ENCODE measurements at regions not wholly inside any gene's neighbourhood (a gene's known extent, or its start where the extent isn't known, plus 50 kb on each side); places are given as distances from the start of the nearest gene placed in this dataset.

DNA sequence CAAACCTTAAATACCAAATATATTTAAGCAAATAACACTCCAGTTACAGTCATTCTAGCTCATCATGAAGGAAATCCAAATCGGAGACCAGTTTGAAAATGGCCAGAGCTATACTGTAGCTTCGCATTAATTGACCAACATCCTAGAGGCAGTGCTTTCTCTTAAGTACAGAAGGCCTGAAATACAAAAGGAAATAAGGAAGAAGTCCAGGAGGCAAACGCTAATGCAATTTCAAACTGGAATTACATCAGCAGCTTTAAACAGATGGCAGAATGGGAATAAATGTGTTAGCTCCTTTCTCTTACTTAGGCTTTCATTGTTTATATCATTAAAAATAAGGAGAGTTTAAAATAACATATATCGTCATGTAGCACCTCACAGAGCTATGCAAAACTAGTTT, 197.0 kb downstream of the SEC61B start:
- 78% methylated on average over 4 of the region's 4 CpGs for WGBS
- no peak for DNase-seq (ENCODE audit: low spot score)
- Histone ChIP-seq H3K36me3 (no peaks in the 10 kb centered on the region), H3K27ac (no peak overlapping the region), H3K4me3 (no peak overlapping the region), H3K4me1 (replicated peaks) (no peaks in the 10 kb centered on the region), H3K9me3 (no peaks in the 10 kb centered on the region), H3K27me3 (replicated peaks; ENCODE audit: insufficient read depth) (no peaks in the 10 kb centered on the region)
- TF ChIP-seq POLR2A (IDR thresholded peaks at IDR 0.05) = no peak
- TF ChIP-seq, protein P1, sequence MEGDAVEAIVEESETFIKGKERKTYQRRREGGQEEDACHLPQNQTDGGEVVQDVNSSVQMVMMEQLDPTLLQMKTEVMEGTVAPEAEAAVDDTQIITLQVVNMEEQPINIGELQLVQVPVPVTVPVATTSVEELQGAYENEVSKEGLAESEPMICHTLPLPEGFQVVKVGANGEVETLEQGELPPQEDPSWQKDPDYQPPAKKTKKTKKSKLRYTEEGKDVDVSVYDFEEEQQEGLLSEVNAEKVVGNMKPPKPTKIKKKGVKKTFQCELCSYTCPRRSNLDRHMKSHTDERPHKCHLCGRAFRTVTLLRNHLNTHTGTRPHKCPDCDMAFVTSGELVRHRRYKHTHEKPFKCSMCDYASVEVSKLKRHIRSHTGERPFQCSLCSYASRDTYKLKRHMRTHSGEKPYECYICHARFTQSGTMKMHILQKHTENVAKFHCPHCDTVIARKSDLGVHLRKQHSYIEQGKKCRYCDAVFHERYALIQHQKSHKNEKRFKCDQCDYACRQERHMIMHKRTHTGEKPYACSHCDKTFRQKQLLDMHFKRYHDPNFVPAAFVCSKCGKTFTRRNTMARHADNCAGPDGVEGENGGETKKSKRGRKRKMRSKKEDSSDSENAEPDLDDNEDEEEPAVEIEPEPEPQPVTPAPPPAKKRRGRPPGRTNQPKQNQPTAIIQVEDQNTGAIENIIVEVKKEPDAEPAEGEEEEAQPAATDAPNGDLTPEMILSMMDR (IDR thresholded peaks at IDR 0.05) = no peak
- TF ChIP-seq POLR2AphosphoS5 (IDR thresholded peaks at IDR 0.05) = no peak
- intact Hi-C loops (cut with DNase I) = no loop called here

GRCh38 chr9:99421369-99421768, 199.3 kb downstream of the SEC61B start:
- H3K27ac ChIP-seq = no peak overlapping the region
- intact Hi-C loops (cut with DNase I) = no loop called here
- no peak for DNase-seq (ENCODE audit: low spot score)
- H3K27me3 ChIP-seq (replicated peaks; ENCODE audit: insufficient read depth) = no peaks in the 10 kb centered on the region
- H3K9me3 ChIP-seq = no peaks in the 10 kb centered on the region
- 53% methylated on average over 4 of the region's 4 CpGs for WGBS
- H3K4me1 ChIP-seq (replicated peaks) = no peaks in the 10 kb centered on the region
- H3K36me3 ChIP-seq = no peaks in the 10 kb centered on the region
- H3K4me3 ChIP-seq = no peak overlapping the region
- no peak for TF ChIP-seq POLR2AphosphoS5 (IDR thresholded peaks at IDR 0.05)
- TF ChIP-seq, protein P1 (IDR thresholded peaks at IDR 0.05) = no peak
- TF ChIP-seq POLR2A (IDR thresholded peaks at IDR 0.05) = no peak

- no peaks in the 10 kb centered on the region for H3K36me3 ChIP-seq
- TF ChIP-seq POLR2AphosphoS5 (IDR thresholded peaks at IDR 0.05) = no peak
- intact Hi-C loops (cut with DNase I) = no loop called here
- H3K9me3 ChIP-seq = no peaks in the 10 kb centered on the region
- H3K27me3 ChIP-seq (replicated peaks; ENCODE audit: insufficient read depth) = no peaks in the 10 kb centered on the region
- no peak overlapping the region for H3K27ac ChIP-seq
- DNase-seq (ENCODE audit: low spot score) = no peak
- H3K4me1 ChIP-seq (replicated peaks) = no peaks in the 10 kb centered on the region
- no peak overlapping the region for H3K4me3 ChIP-seq
These were observed 203.0 kb downstream of the SEC61B start for GRCh38 chr9:99425124-99425523.

- Histone ChIP-seq H3K27me3 (replicated peaks; ENCODE audit: insufficient read depth) (no peaks in the 10 kb centered on the region), H3K36me3 (no peaks in the 10 kb centered on the region), H3K9me3 (no peaks in the 10 kb centered on the region), H3K4me1 (replicated peaks) (no peaks in the 10 kb centered on the region), H3K4me3 (no peak overlapping the region), H3K27ac (no peak overlapping the region)
- intact Hi-C loops (cut with DNase I) = no loop called here
- TF ChIP-seq POLR2AphosphoS5 (IDR thresholded peaks at IDR 0.05) (no peak), POLR2A (IDR thresholded peaks at IDR 0.05) (no peak)
- TF ChIP-seq, protein P1 (IDR thresholded peaks at IDR 0.05) = no peak
- 13% methylated on average over 1 of the region's 1 CpG for WGBS
- DNase-seq (ENCODE audit: low spot score) = no peak
These were observed 204.1 kb downstream of the SEC61B start for GRCh38 chr9:99425923-99426842.

DNA sequence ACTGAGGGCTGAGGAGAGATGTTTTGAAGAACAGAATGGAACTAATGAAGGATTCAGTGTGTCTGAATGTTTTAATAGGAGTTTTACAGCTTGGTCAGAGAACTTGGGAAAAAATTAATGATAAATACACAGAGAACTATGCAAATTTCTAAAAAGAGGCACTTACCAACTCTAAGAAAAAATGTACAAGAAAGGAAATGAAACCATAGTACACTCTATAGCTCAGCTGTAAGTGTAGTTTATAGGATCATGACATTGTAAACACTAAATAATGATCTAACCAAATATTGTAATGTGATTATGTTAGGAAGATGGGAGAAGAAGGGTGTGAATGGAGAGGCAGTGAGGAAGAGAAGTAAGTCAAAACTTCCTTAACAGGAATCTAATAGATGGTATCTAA, 205.2 kb downstream of the SEC61B start:
- Histone ChIP-seq H3K4me1 (replicated peaks) (no peaks in the 10 kb centered on the region), H3K4me3 (no peak overlapping the region), H3K27me3 (replicated peaks; ENCODE audit: insufficient read depth) (no peaks in the 10 kb centered on the region), H3K9me3 (no peaks in the 10 kb centered on the region), H3K36me3 (no peaks in the 10 kb centered on the region), H3K27ac (no peak overlapping the region)
- DNase-seq (ENCODE audit: low spot score) = no peak
- intact Hi-C loops (cut with DNase I) = no loop called here
- no peak for TF ChIP-seq POLR2A (IDR thresholded peaks at IDR 0.05)
- no peak for TF ChIP-seq POLR2AphosphoS5 (IDR thresholded peaks at IDR 0.05)
- TF ChIP-seq, protein P1 (IDR thresholded peaks at IDR 0.05) = no peak
